H1 (cell line): ENCODE measurements at regions not wholly inside any gene's neighbourhood (a gene's known extent, or its start where the extent isn't known, plus 50 kb on each side); places are given as distances from the start of the nearest gene placed in this dataset.
A peak's percentile ranks its signal among the peaks of the same experiment; 100 is the strongest.

Experiments
- CTCF ChIA-PET: fragments of 300-600 bp; sonication (Branson Sonifier 250); formaldehyde crosslinking; loops from one replicate; lab custom pipeline; 2021; ENCODE audit not compliant: partially characterized antibody; lab: Charles Lee
- POLR2A ChIA-PET: fragments of 300-600 bp; sonication (Branson Sonifier 250); formaldehyde crosslinking; loops from one replicate; lab custom pipeline; 2021; ENCODE audit warnings: inconsistent platforms; ENCODE audit not compliant: partially characterized antibody; lab: Charles Lee
- DNase-seq, 2 experiments: peaks; one replicate each; pipeline versions ENCODE4 v3.0.0 to v3.0.0-alpha.2; 2010 to 2022; ENCODE audit warnings: low spot score in 2 of 2, low read depth in 1 of 2, mixed read lengths in 1 of 2
- FAIRE-seq: peaks from 2 replicates; lab custom pipeline; 2011; peaks lifted over from hg19 to GRCh38; lab: Jason Lieb, UNC
- H2AFZ ChIP-seq: 2 replicates; pipeline ENCODE4 v1.8.1; 2012; ENCODE audit warnings: low read length, inconsistent platforms
- H2AK5ac ChIP-seq: 2 replicates; pipeline ENCODE4 v1.6.1; 2013; ENCODE audit warnings: low read depth, low read length
- H2BK120ac ChIP-seq: replicated peaks from 2 replicates; pipeline ENCODE3; 2013; ENCODE audit warnings: low read depth, low read length, inconsistent platforms
- H2BK12ac ChIP-seq: 2 replicates; pipeline ENCODE4 v1.6.1; 2013; ENCODE audit warnings: low read depth, low read length
- H2BK15ac ChIP-seq: 2 replicates; pipeline ENCODE4 v1.6.1; 2013; ENCODE audit warnings: low read length
- H2BK20ac ChIP-seq: 2 replicates; pipeline ENCODE4 v1.6.1; 2013; ENCODE audit warnings: low read length
- H2BK5ac ChIP-seq: 2 replicates; pipeline ENCODE4 v1.6.1; 2013; ENCODE audit warnings: low read depth, low read length
- H3K14ac ChIP-seq: 2 replicates; pipeline ENCODE4 v1.6.1; 2013; ENCODE audit warnings: inconsistent platforms; ENCODE audit not compliant: insufficient read length
- H3K18ac ChIP-seq: 2 replicates; pipeline ENCODE4 v1.6.1; 2013; ENCODE audit warnings: low read length; ENCODE audit errors: extremely low read depth
- H3K23ac ChIP-seq: 2 replicates; pipeline ENCODE4 v1.6.1; 2013; ENCODE audit warnings: inconsistent platforms; ENCODE audit not compliant: insufficient read length
- H3K23me2 ChIP-seq: 2 replicates; pipeline ENCODE4 v1.6.1; 2013; ENCODE audit warnings: low read depth, low read length
- H3K27ac ChIP-seq: 2 replicates; pipeline ENCODE4 v1.6.1; 2011; ENCODE audit warnings: low read depth, low read length, inconsistent platforms
- H3K27me3 ChIP-seq, 4 experiments: replicated peaks in 1 of 4; 1 replicate in 1 of 4; 2 replicates in 3 of 4; pipeline versions ENCODE4 v1.6.1 to v1.8.1; 2011 to 2013; ENCODE audit warnings: low read length in 3 of 4, mild to moderate bottlenecking in 3 of 4, inconsistent platforms in 2 of 4, mixed read lengths in 2 of 4, moderate library complexity in 1 of 4; ENCODE audit not compliant: control insufficient read depth in 3 of 4, insufficient read depth in 3 of 4; ENCODE audit errors: extremely low read depth in 1 of 4
- H3K36me3 ChIP-seq, 4 experiments: 2 replicates each; pipeline versions ENCODE4 v1.6.1 to v1.8.1; 2011 to 2013; ENCODE audit warnings: mild to moderate bottlenecking in 4 of 4, low read length in 3 of 4, moderate library complexity in 2 of 4, control low read depth in 1 of 4, inconsistent platforms in 1 of 4; ENCODE audit not compliant: insufficient read depth in 4 of 4, control insufficient read depth in 2 of 4
- H3K4ac ChIP-seq: replicated peaks from 2 replicates; pipeline ENCODE3; 2013; ENCODE audit warnings: low read length, low read depth, mixed read lengths, inconsistent platforms; ENCODE audit not compliant: insufficient read length
- H3K4me1 ChIP-seq, 4 experiments: replicated peaks in 1 of 4; 1 replicate in 1 of 4; 2 replicates in 3 of 4; pipeline versions ENCODE4 v1.6.1 to v1.8.1; 2011 to 2013; ENCODE audit warnings: low read length in 3 of 4, inconsistent platforms in 2 of 4, mixed read lengths in 1 of 4; ENCODE audit not compliant: insufficient read depth in 4 of 4, control insufficient read depth in 3 of 4
- H3K4me2 ChIP-seq, 2 experiments: 2 replicates each; pipeline versions ENCODE4 v1.6.1 to v1.8.1; 2011 to 2013; ENCODE audit warnings: low read depth in 2 of 2, low read length in 2 of 2, control low read depth in 1 of 2, inconsistent platforms in 1 of 2, mild to moderate bottlenecking in 1 of 2; ENCODE audit not compliant: insufficient read depth in 1 of 2
- H3K4me3 ChIP-seq, 4 experiments: fragments of 200-600, 300-600 bp in 1 of 4; sonication (generic), shearing (Covaris generic), sonication (Bioruptor Twin) in 1 of 4; 2 replicates each; pipeline versions ENCODE4 v1.5.1 to v1.8.1; 2011 to 2016; ENCODE audit warnings: low read length in 4 of 4, low read depth in 3 of 4, control low read depth in 2 of 4, inconsistent platforms in 2 of 4, mild to moderate bottlenecking in 2 of 4, mixed read lengths in 1 of 4, moderate library complexity in 1 of 4; ENCODE audit not compliant: insufficient read depth in 2 of 4; ENCODE audit errors: extremely low read depth in 1 of 4
- H3K56ac ChIP-seq: replicated peaks from 2 replicates; pipeline ENCODE3; 2013; ENCODE audit warnings: low read depth, mild to moderate bottlenecking, mixed read lengths, low read length, inconsistent platforms; ENCODE audit not compliant: insufficient read length
- H3K79me1 ChIP-seq: 2 replicates; pipeline ENCODE4 v1.6.1; 2013; ENCODE audit warnings: low read depth, low read length, control low read depth
- H3K79me2 ChIP-seq, 2 experiments: 2 replicates each; pipeline versions ENCODE4 v1.6.1 to v1.8.1; 2012 to 2013; ENCODE audit warnings: low read length in 2 of 2, mild to moderate bottlenecking in 2 of 2, inconsistent platforms in 1 of 2; ENCODE audit not compliant: insufficient read depth in 2 of 2, control insufficient read depth in 1 of 2
- H3K9ac ChIP-seq, 4 experiments: replicated peaks in 1 of 4; 1 replicate in 1 of 4; 2 replicates in 3 of 4; pipeline versions ENCODE4 v1.6.1 to v1.8.1; 2011 to 2013; ENCODE audit warnings: low read depth in 3 of 4, low read length in 3 of 4, control low read depth in 2 of 4, mild to moderate bottlenecking in 2 of 4, moderate library complexity in 2 of 4, inconsistent platforms in 1 of 4; ENCODE audit errors: extremely low read depth in 1 of 4
- H3K9me3 ChIP-seq, 2 experiments: 2 replicates each; pipeline versions ENCODE4 v1.6.1 to v1.8.1; 2012 to 2013; ENCODE audit warnings: mild to moderate bottlenecking in 2 of 2, moderate library complexity in 2 of 2, control low read depth in 1 of 2, inconsistent platforms in 1 of 2, low read depth in 1 of 2, low read length in 1 of 2, mixed read lengths in 1 of 2; ENCODE audit not compliant: insufficient read depth in 2 of 2
- H4K20me1 ChIP-seq, 2 experiments: replicated peaks in 1 of 2; 2 replicates each; pipeline versions ENCODE3 to v1.8.1; 2011 to 2013; ENCODE audit warnings: inconsistent platforms in 2 of 2, low read length in 2 of 2, mild to moderate bottlenecking in 1 of 2; ENCODE audit not compliant: insufficient read depth in 2 of 2, control insufficient read depth in 1 of 2
- H4K5ac ChIP-seq: 2 replicates; pipeline ENCODE4 v1.6.1; 2013; ENCODE audit warnings: low read length, low read depth, mixed read lengths, inconsistent platforms; ENCODE audit not compliant: insufficient read length
- H4K8ac ChIP-seq: 2 replicates; pipeline ENCODE4 v1.8.0; 2013; ENCODE audit warnings: mild to moderate bottlenecking, moderate library complexity, low read length, inconsistent platforms; ENCODE audit not compliant: insufficient read depth; ENCODE audit errors: extremely low read depth
- H4K91ac ChIP-seq: replicated peaks from 2 replicates; pipeline ENCODE3; 2013; ENCODE audit warnings: low read length, mixed read lengths, inconsistent platforms; ENCODE audit not compliant: insufficient read length
- CBX5 ChIP-seq: fragments of 300-800, 300-1000 bp; sonication (generic); IDR thresholded peaks from 2 replicates; pipeline ENCODE4 v1.7.1; 2016; ENCODE audit warnings: antibody characterized with exemption, low read length, low read depth
- CBX8 ChIP-seq: fragments of 300-800, 300-1000 bp; sonication (generic); IDR thresholded peaks from 2 replicates; pipeline ENCODE4 v1.7.1; 2016; ENCODE audit warnings: low read depth, low read length, borderline replicate concordance
- E2F6 ChIP-seq: IDR thresholded peaks from 2 replicates; pipeline ENCODE4 v1.6.1; 2012; ENCODE audit warnings: inconsistent platforms
- FOSL1 ChIP-seq: IDR thresholded peaks from 2 replicates; pipeline ENCODE4 v1.6.1; 2011; ENCODE audit warnings: mild to moderate bottlenecking, low read depth, low read length, moderate library complexity; ENCODE audit not compliant: insufficient read depth
- HDAC2 ChIP-seq, 2 experiments: fragments of 300-600 bp in 1 of 2; sonication (generic) in 1 of 2; IDR thresholded peaks; 2 replicates each; pipeline ENCODE4 v1.6.1; 2011 to 2012; ENCODE audit warnings: low read depth in 2 of 2, low read length in 2 of 2, mild to moderate bottlenecking in 2 of 2, moderate library complexity in 2 of 2, borderline replicate concordance in 1 of 2, inconsistent platforms in 1 of 2
- KDM5A ChIP-seq: fragments of 200-600 bp; IDR thresholded peaks from 2 replicates; pipeline ENCODE4 v1.7.1; 2012; ENCODE audit warnings: mild to moderate bottlenecking, low read length, inconsistent platforms, mixed read lengths
- POLR2A ChIP-seq, 2 experiments: IDR thresholded peaks; 1 replicate in 1 of 2; 2 replicates in 1 of 2; pipeline ENCODE4 v1.6.1; 2011; ENCODE audit warnings: low read depth in 2 of 2, low read length in 2 of 2, mild to moderate bottlenecking in 2 of 2; ENCODE audit errors: control extremely low read depth in 1 of 2
- POU5F1 ChIP-seq: IDR thresholded peaks from 2 replicates; pipeline ENCODE4 v1.6.1; 2011; ENCODE audit warnings: low read depth, mild to moderate bottlenecking, low read length, moderate library complexity
- RFX5 ChIP-seq: IDR thresholded peaks from 2 replicates; pipeline ENCODE4 v1.6.1; 2011; ENCODE audit warnings: low read depth, low read length, improper control_type of control experiment, borderline replicate concordance
- SIN3A ChIP-seq, 2 experiments: IDR thresholded peaks in 1 of 2; conservative IDR thresholded peaks in 1 of 2; 2 replicates each; pipeline ENCODE4 v1.6.1; 2011 to 2012; ENCODE audit warnings: low read length in 2 of 2, improper control_type of control experiment in 1 of 2, low read depth in 1 of 2, mild to moderate bottlenecking in 1 of 2
- SP4 ChIP-seq: IDR thresholded peaks from 2 replicates; pipeline ENCODE4 v1.6.1; 2012; ENCODE audit warnings: low read length, inconsistent platforms
- SRF ChIP-seq: IDR thresholded peaks from 2 replicates; pipeline ENCODE4 v1.6.1; 2011; ENCODE audit warnings: mild to moderate bottlenecking, low read depth, low read length, moderate library complexity
- SUZ12 ChIP-seq: fragments of 200-600 bp; sonication (generic); IDR thresholded peaks from 2 replicates; pipeline ENCODE4 v1.6.1; 2012; ENCODE audit warnings: mild to moderate bottlenecking, inconsistent platforms, low read length, moderate library complexity, mixed read lengths
- TAF7 ChIP-seq: optimal IDR thresholded peaks from 2 replicates; pipeline ENCODE3; 2011; ENCODE audit warnings: low read depth, mild to moderate bottlenecking, inconsistent platforms, low read length, moderate library complexity, borderline replicate concordance
- TEAD4 ChIP-seq: IDR thresholded peaks from 2 replicates; pipeline ENCODE4 v1.6.1; 2012; ENCODE audit warnings: low read depth, low read length, inconsistent platforms, mixed read lengths
- WGBS, 2 experiments: shearing (Covaris generic) in 1 of 2; methylation state at CpG; one replicate each; pipeline versions ENCODE4 v1.1.6 to v1.1.7; 2013 to 2015; ENCODE audit warnings: low lambda C conversion rate in 2 of 2, mixed read lengths in 2 of 2, inconsistent platforms in 1 of 2, low coverage in 1 of 2, missing lambda C conversion rate in 1 of 2; ENCODE audit not compliant: insufficient replicate concordance in 2 of 2, insufficient coverage in 1 of 2, insufficient read length in 1 of 2; ENCODE audit errors: extremely low coverage in 1 of 2, missing lambda C conversion rate in 1 of 2; 5-methylcytosine and 5-hydroxymethylcytosine counted together

GRCh38 chr1:106727171-106727570, 329.3 kb upstream of the PRMT6 start:
- H2AK5ac ChIP-seq: no peak overlapping the region
- H3K9me3 ChIP-seq: no peaks in the 10 kb centered on the region
- no peak overlapping the region for H2BK15ac ChIP-seq
- H3K4me1 ChIP-seq: no peaks in the 10 kb centered on the region
- H4K91ac ChIP-seq: no peak overlapping the region
- no peak overlapping the region for H2BK120ac ChIP-seq
- CTCF ChIA-PET: no interaction called here
- no peak overlapping the region for H2BK20ac ChIP-seq
- no peak overlapping the region for H3K23ac ChIP-seq
- H3K79me1 ChIP-seq: no peaks in the 10 kb centered on the region
- no peak overlapping the region for H3K4ac ChIP-seq
- H3K4me2 ChIP-seq: no peak overlapping the region
- no peak for DNase-seq
- POLR2A ChIA-PET: no interaction called here
- H3K36me3 ChIP-seq: no peaks in the 10 kb centered on the region
- H3K79me2 ChIP-seq: no peaks in the 10 kb centered on the region
- no peak overlapping the region for H4K5ac ChIP-seq
- no peak overlapping the region for H3K9ac ChIP-seq
- no peak overlapping the region for H4K8ac ChIP-seq
- no peak overlapping the region for H3K27ac ChIP-seq
- no peak overlapping the region for H3K56ac ChIP-seq
- H2AFZ ChIP-seq: peak overlapping the region; percentile 78; the same call in 1 of the 2 replicates
- H4K20me1 ChIP-seq: no peaks in the 10 kb centered on the region
- no peak for FAIRE-seq
- no peak overlapping the region for H2BK12ac ChIP-seq
- no peaks in the 10 kb centered on the region for H3K23me2 ChIP-seq
- 69% methylated on average over 3 of the region's 3 CpGs; no CpG with 5 or more reads in 1 of the 2 experiments for WGBS, 2 experiments
- no peak overlapping the region; the same call in 1 of the 2 replicates for H3K18ac ChIP-seq
- no peak overlapping the region for H2BK5ac ChIP-seq
- H3K14ac ChIP-seq: no peak overlapping the region
- no peak overlapping the region for H3K4me3 ChIP-seq
- H3K27me3 ChIP-seq: no peaks in the 10 kb centered on the region
- TF ChIP-seq TEAD4: no peak
- no peak for TF ChIP-seq SRF
- TF ChIP-seq SIN3A (conservative IDR thresholded peaks at IDR 0.05 in 1 of 2, IDR thresholded peaks at IDR 0.05 in 1 of 2; ENCODE audit: low read depth in 1 of 2, low read length in 2 of 2): no peak
- no peak for TF ChIP-seq CBX5
- no peak for TF ChIP-seq HDAC2 (IDR thresholded peaks at IDR 0.05; ENCODE audit: borderline replicate concordance in 1 of 2, low read depth in 2 of 2, low read length in 2 of 2)
- no peak for TF ChIP-seq RFX5
- no peak for TF ChIP-seq SUZ12
- TF ChIP-seq CBX8: no peak
- no peak for TF ChIP-seq KDM5A
- TF ChIP-seq POU5F1: no peak
- TF ChIP-seq POLR2A (IDR thresholded peaks at IDR 0.05; ENCODE audit: control extremely low read depth in 1 of 2, low read depth in 2 of 2, low read length in 2 of 2): no peak
- no peak for TF ChIP-seq TAF7
- no peak for TF ChIP-seq E2F6
- TF ChIP-seq SP4: no peak
- no peak for TF ChIP-seq FOSL1
